ENCODE measurements at regions not wholly inside any gene's neighbourhood (a gene's known extent, or its start where the extent isn't known, plus 50 kb on each side); places are given as distances from the start of the nearest gene placed in this dataset.

DNA sequence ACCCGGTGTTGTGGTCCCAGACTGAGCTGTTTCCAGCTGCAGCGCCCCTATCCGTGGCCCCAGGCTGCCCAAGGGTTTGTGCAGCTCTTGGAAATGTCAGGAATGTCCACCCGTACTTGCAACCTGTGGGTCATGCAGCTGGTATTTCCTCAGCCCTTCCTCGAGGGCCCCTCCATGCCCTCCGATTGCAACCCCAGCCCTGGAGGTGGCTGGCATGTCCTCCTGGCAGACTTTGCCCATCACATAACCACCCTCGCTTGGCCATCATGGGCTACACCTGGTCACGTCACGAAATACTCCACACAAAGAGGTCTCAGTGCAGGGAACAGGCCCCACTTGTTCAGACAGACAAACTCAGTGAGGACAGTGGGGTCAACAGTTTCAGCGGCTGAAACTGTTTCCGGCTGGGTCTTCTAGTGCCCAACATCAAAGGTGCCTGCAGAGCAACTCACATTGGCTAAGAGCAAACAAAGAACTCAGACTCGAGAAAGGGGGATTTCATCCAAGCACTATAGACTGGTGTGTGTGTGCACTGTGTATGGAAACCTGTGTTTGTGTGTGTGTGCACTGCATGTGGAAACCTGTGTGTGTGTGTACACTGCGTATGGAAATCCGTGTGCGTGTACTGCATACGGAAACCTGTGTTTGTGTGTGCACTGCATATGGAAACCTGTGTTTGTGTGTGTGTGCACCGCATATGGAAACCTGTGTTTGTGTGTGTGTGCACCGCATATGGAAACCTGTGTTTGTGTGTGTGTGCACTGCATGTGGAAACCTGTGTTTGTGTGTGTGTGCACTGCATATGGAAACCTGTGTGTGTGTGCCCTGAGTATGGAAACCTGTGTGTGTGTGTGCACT, 72.8 kb upstream of the CCND1 start:
- no peak overlapping the region for H3K27ac ChIP-seq (ENCODE audit: low read depth, low read length)
- H3K79me1 ChIP-seq (ENCODE audit: low read length) = no peaks in the 10 kb centered on the region
- no CpG with 5 or more reads among the region's 18 CpGs for WGBS (ENCODE audit: extremely low coverage, insufficient coverage, insufficient read length)
- no peak overlapping the region for H3K4ac ChIP-seq (ENCODE audit: low read depth, low read length)
- H3K79me2 ChIP-seq (ENCODE audit: control insufficient read depth, insufficient read depth, low read length, poor library complexity) = no peaks in the 10 kb centered on the region
- no peak overlapping the region for H3K4me3 ChIP-seq (ENCODE audit: low read depth, low read length)
- H3K4me1 ChIP-seq (ENCODE audit: control insufficient read depth in 1 of 2, insufficient read depth in 2 of 2, low read length in 2 of 2) = peaks cover 12 to 14% of the 10 kb centered on the region in 2 experiments
- no peak overlapping the region for H2AFZ ChIP-seq (ENCODE audit: insufficient read depth, low read length, poor library complexity)
- H4K91ac ChIP-seq (ENCODE audit: low read depth, low read length) = no peak overlapping the region
- H3K9me3 ChIP-seq (ENCODE audit: insufficient read depth, low read depth, low read length) = no peaks in the 10 kb centered on the region
- H2BK12ac ChIP-seq (ENCODE audit: low read length) = no peak overlapping the region
- no peak overlapping the region for H2BK5ac ChIP-seq (ENCODE audit: low read depth, low read length, poor library complexity)
- H3K9ac ChIP-seq (ENCODE audit: low read length) = no peak overlapping the region
- no peak overlapping the region for H3K4me2 ChIP-seq (ENCODE audit: low read length)
- H3K27me3 ChIP-seq (ENCODE audit: insufficient read depth, low read length) = no peaks in the 10 kb centered on the region
- no peak overlapping the region for H2BK120ac ChIP-seq (ENCODE audit: insufficient read depth, low read length, poor library complexity)
- H3K23ac ChIP-seq (ENCODE audit: low read length) = no peak overlapping the region
- H4K8ac ChIP-seq (ENCODE audit: low read depth, low read length) = no peak overlapping the region
- H3K18ac ChIP-seq (ENCODE audit: low read length) = no peak overlapping the region
- peak; percentile 53 to 72 for DNase-seq
- no peaks in the 10 kb centered on the region for H3K36me3 ChIP-seq (ENCODE audit: control insufficient read depth in 1 of 2, insufficient read depth in 2 of 2, low read length in 2 of 2)
- H4K12ac ChIP-seq (ENCODE audit: low read depth, low read length) = no peak overlapping the region
- H2AK5ac ChIP-seq (ENCODE audit: low read length) = no peak overlapping the region
- no peak overlapping the region for H3K14ac ChIP-seq (ENCODE audit: low read length)

DNA sequence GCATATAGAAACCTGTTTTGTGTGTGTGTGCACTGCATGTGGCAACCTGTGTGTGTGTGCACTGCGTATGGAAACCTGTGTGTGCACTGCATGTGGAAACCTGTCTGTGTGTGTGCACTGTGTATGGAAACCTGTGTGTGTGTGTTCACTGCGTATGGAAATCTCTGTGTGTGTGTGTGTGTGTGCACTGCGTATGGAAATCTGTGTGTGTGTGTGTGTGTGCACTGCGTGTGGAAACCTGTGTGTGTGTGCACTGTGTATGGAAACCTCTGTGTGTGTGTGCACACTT, 72.2 kb upstream of the CCND1 start:
- no peaks in the 10 kb centered on the region for H3K9me3 ChIP-seq (ENCODE audit: insufficient read depth, low read depth, low read length)
- H2AFZ ChIP-seq (ENCODE audit: insufficient read depth, low read length, poor library complexity) = no peak overlapping the region
- H3K23ac ChIP-seq (ENCODE audit: low read length) = no peak overlapping the region
- no peak overlapping the region for H2BK120ac ChIP-seq (ENCODE audit: insufficient read depth, low read length, poor library complexity)
- H3K27ac ChIP-seq (ENCODE audit: low read depth, low read length) = no peak overlapping the region
- no peaks in the 10 kb centered on the region for H3K36me3 ChIP-seq (ENCODE audit: control insufficient read depth in 1 of 2, insufficient read depth in 2 of 2, low read length in 2 of 2)
- no peak overlapping the region for H3K4me2 ChIP-seq (ENCODE audit: low read length)
- no peak overlapping the region for H4K91ac ChIP-seq (ENCODE audit: low read depth, low read length)
- no peak overlapping the region for H4K8ac ChIP-seq (ENCODE audit: low read depth, low read length)
- no peak for DNase-seq
- no peak overlapping the region for H4K12ac ChIP-seq (ENCODE audit: low read depth, low read length)
- no peak overlapping the region for H3K14ac ChIP-seq (ENCODE audit: low read length)
- no peak overlapping the region for H2AK5ac ChIP-seq (ENCODE audit: low read length)
- H3K4me1 ChIP-seq (ENCODE audit: control insufficient read depth in 1 of 2, insufficient read depth in 2 of 2, low read length in 2 of 2) = peaks cover 12 to 14% of the 10 kb centered on the region in 2 experiments
- H3K18ac ChIP-seq (ENCODE audit: low read length) = no peak overlapping the region
- no CpG with 5 or more reads among the region's 4 CpGs for WGBS (ENCODE audit: extremely low coverage, insufficient coverage, insufficient read length)
- no peaks in the 10 kb centered on the region for H3K79me1 ChIP-seq (ENCODE audit: low read length)
- no peak overlapping the region for H2BK5ac ChIP-seq (ENCODE audit: low read depth, low read length, poor library complexity)
- no peaks in the 10 kb centered on the region for H3K27me3 ChIP-seq (ENCODE audit: insufficient read depth, low read length)
- H2BK12ac ChIP-seq (ENCODE audit: low read length) = no peak overlapping the region
- no peaks in the 10 kb centered on the region for H3K79me2 ChIP-seq (ENCODE audit: control insufficient read depth, insufficient read depth, low read length, poor library complexity)
- no peak overlapping the region for H3K4ac ChIP-seq (ENCODE audit: low read depth, low read length)
- H3K4me3 ChIP-seq (ENCODE audit: low read depth, low read length) = no peak overlapping the region
- H3K9ac ChIP-seq (ENCODE audit: low read length) = no peak overlapping the region

DNA sequence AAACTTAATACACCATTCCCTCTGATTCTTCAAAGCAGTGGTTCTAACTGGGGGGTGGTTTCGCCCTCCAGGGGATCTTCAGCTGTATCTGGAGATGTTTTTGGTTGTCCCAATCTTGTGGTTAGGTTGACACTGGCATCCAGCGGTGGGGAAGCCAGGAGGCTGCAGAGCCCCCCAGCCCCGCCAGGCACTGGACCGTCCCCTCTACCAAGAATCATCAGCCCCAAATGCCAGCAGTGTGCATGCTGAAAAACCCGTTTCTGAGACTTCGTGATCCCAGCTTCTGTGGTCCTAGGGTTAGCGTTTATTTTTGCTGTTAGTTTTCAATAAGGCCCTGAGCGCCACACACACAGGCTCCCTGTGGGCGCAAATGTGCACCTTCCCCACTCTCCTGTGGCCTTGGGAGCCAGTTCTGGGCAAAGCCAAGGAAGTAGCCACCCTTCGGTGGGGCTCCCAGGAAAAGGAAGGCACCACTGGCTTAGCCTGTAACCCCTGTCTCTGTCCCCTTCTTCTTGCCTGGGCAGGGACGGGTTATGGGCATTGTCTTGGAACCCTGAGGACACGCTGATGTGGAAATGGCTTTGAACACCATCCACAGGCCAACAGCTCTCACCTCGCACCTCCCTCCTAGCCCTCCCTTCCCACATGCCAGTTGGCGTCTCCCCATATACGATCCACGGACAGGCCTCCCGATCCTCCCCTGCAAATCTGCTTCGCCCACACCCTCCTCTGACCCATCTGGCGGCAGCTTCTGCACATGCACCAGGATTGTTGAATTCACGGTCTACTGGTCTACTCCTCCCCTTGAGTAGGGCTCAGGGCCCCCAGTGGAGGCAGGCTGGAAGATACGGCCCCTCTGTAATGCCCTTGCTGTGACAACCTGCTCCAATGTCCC, 71.4 kb upstream of the CCND1 start:
- Histone ChIP-seq H3K9ac (ENCODE audit: low read length) (no peak overlapping the region), H3K79me2 (ENCODE audit: control insufficient read depth, insufficient read depth, low read length, poor library complexity) (no peaks in the 10 kb centered on the region), H3K18ac (ENCODE audit: low read length) (no peak overlapping the region), H3K9me3 (ENCODE audit: insufficient read depth, low read depth, low read length) (no peaks in the 10 kb centered on the region), H3K79me1 (ENCODE audit: low read length) (no peaks in the 10 kb centered on the region), H2AFZ (ENCODE audit: insufficient read depth, low read length, poor library complexity) (no peak overlapping the region), H3K14ac (ENCODE audit: low read length) (no peak overlapping the region), H2BK120ac (ENCODE audit: insufficient read depth, low read length, poor library complexity) (no peak overlapping the region), H3K4me2 (ENCODE audit: low read length) (no peak overlapping the region), H3K27me3 (ENCODE audit: insufficient read depth, low read length) (no peaks in the 10 kb centered on the region), H4K12ac (ENCODE audit: low read depth, low read length) (no peak overlapping the region), H3K23ac (ENCODE audit: low read length) (no peak overlapping the region), H3K4me1 (ENCODE audit: control insufficient read depth in 1 of 2, insufficient read depth in 2 of 2, low read length in 2 of 2) (peaks cover 8 to 11% of the 10 kb centered on the region in 2 experiments), H3K36me3 (ENCODE audit: control insufficient read depth in 1 of 2, insufficient read depth in 2 of 2, low read length in 2 of 2) (no peaks in the 10 kb centered on the region), H3K4ac (ENCODE audit: low read depth, low read length) (no peak overlapping the region), H3K4me3 (ENCODE audit: low read depth, low read length) (no peak overlapping the region), H2BK5ac (ENCODE audit: low read depth, low read length, poor library complexity) (no peak overlapping the region), H4K91ac (ENCODE audit: low read depth, low read length) (no peak overlapping the region), H3K27ac (ENCODE audit: low read depth, low read length) (no peak overlapping the region), H2BK12ac (ENCODE audit: low read length) (no peak overlapping the region), H2AK5ac (ENCODE audit: low read length) (no peak overlapping the region), H4K8ac (ENCODE audit: low read depth, low read length) (no peak overlapping the region)
- no peak for DNase-seq
- no CpG with 5 or more reads among the region's 21 CpGs for WGBS (ENCODE audit: extremely low coverage, insufficient coverage, insufficient read length)

DNA sequence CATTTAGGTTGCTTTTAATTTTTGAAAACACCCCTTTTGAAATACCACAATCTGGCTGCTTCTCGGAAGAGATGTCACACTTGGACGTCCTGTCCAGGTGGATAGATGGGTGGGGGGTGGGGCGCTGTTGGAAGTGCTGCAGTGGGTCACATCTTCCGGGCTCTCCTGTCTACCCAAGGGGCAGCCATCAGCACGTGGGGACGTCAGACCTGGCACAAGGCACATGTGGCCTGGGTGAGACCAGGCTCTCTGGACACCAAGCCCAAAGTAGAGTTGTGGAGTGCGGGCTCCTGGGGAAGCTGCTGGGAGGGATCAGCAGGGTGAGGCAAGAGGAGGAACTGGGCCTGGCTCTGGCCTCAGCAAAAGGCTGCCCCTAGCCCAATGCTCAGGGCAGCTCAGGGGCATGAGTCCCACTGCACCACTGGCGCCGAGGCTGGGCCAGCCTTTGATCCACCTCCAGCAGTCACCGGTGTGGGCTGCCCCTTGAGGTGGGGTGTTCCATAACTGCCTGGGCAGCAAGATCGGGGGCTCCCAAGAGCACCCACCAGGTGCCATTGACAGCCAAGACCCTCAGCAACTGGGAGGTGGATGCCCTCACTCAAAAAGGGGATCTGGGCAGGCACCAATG, 68.6 kb upstream of the CCND1 start:
- H4K8ac ChIP-seq (ENCODE audit: low read depth, low read length) = no peak overlapping the region
- H2BK120ac ChIP-seq (ENCODE audit: insufficient read depth, low read length, poor library complexity) = no peak overlapping the region
- H3K27ac ChIP-seq (ENCODE audit: low read depth, low read length) = no peak overlapping the region
- no peaks in the 10 kb centered on the region for H3K27me3 ChIP-seq (ENCODE audit: insufficient read depth, low read length)
- H4K91ac ChIP-seq (ENCODE audit: low read depth, low read length) = no peak overlapping the region
- H2BK12ac ChIP-seq (ENCODE audit: low read length) = no peak overlapping the region
- no peak overlapping the region for H2AK5ac ChIP-seq (ENCODE audit: low read length)
- no peak overlapping the region for H4K12ac ChIP-seq (ENCODE audit: low read depth, low read length)
- H3K4ac ChIP-seq (ENCODE audit: low read depth, low read length) = no peak overlapping the region
- no peaks in the 10 kb centered on the region for H3K79me1 ChIP-seq (ENCODE audit: low read length)
- H3K79me2 ChIP-seq (ENCODE audit: control insufficient read depth, insufficient read depth, low read length, poor library complexity) = no peaks in the 10 kb centered on the region
- peaks cover 13% of the 10 kb centered on the region in 2 experiments for H3K4me1 ChIP-seq (ENCODE audit: control insufficient read depth in 1 of 2, insufficient read depth in 2 of 2, low read length in 2 of 2)
- H3K36me3 ChIP-seq (ENCODE audit: control insufficient read depth in 1 of 2, insufficient read depth in 2 of 2, low read length in 2 of 2) = no peaks in the 10 kb centered on the region
- no peak overlapping the region for H3K4me3 ChIP-seq (ENCODE audit: low read depth, low read length)
- no peaks in the 10 kb centered on the region for H3K9me3 ChIP-seq (ENCODE audit: insufficient read depth, low read depth, low read length)
- H2AFZ ChIP-seq (ENCODE audit: insufficient read depth, low read length, poor library complexity) = no peak overlapping the region
- no peak overlapping the region for H3K18ac ChIP-seq (ENCODE audit: low read length)
- no peak overlapping the region for H3K23ac ChIP-seq (ENCODE audit: low read length)
- H3K9ac ChIP-seq (ENCODE audit: low read length) = no peak overlapping the region
- no peak overlapping the region for H3K14ac ChIP-seq (ENCODE audit: low read length)
- no CpG with 5 or more reads among the region's 11 CpGs for WGBS (ENCODE audit: extremely low coverage, insufficient coverage, insufficient read length)
- no peak overlapping the region for H3K4me2 ChIP-seq (ENCODE audit: low read length)
- H2BK5ac ChIP-seq (ENCODE audit: low read depth, low read length, poor library complexity) = no peak overlapping the region
- no peak for DNase-seq

All from trophoblast cell (in vitro differentiated cells and primary cell).